SKM-1 treated with dmso at 0.1 percent for 144 hours (cell line): ENCODE measurements at regions not wholly inside any gene's neighbourhood (a gene's known extent, or its start where the extent isn't known, plus 50 kb on each side); places are given as distances from the start of the nearest gene placed in this dataset.

Experiments
- DNase-seq: peaks from one replicate; lab custom pipeline; 2025; ENCODE audit not compliant: unreplicated experiment; lab: John Stamatoyannopoulos, UW

- no peak for DNase-seq
Observed at GRCh38 chr3:105199217-105199616, 167.5 kb upstream of the ALCAM start.

GRCh38 chr3:105210141-105210540 is 156.6 kb upstream of the ALCAM start:
- DNase-seq = no peak

GRCh38 chr3:105214590-105214989 is 152.1 kb upstream of the ALCAM start:
- DNase-seq = no peak

GRCh38 chr3:105222568-105223093 is 144.1 kb upstream of the ALCAM start:
- no peak for DNase-seq

- DNase-seq = no peak
Observed at GRCh38 chr3:105223815-105224214, 142.9 kb upstream of the ALCAM start.

- no peak for DNase-seq
Observed at GRCh38 chr3:105228696-105229095, 138.0 kb upstream of the ALCAM start.

GRCh38 chr3:105232553-105232952 is 134.2 kb upstream of the ALCAM start:
- DNase-seq = no peak

- no peak for DNase-seq
Observed at GRCh38 chr3:105233010-105233409, 133.7 kb upstream of the ALCAM start.

- DNase-seq = no peak
Observed at GRCh38 chr3:105235221-105235620, 131.5 kb upstream of the ALCAM start.

GRCh38 chr3:105235785-105236184 is 130.9 kb upstream of the ALCAM start:
- no peak for DNase-seq

- DNase-seq = no peak
Observed at GRCh38 chr3:105238367-105238766, 128.3 kb upstream of the ALCAM start.

GRCh38 chr3:105243076-105243475 is 123.6 kb upstream of the ALCAM start:
- no peak for DNase-seq

- no peak for DNase-seq
Observed at GRCh38 chr3:105246536-105246935, 120.2 kb upstream of the ALCAM start.

GRCh38 chr3:105253225-105253624 is 113.5 kb upstream of the ALCAM start:
- DNase-seq = no peak

GRCh38 chr3:105254154-105254553 is 112.6 kb upstream of the ALCAM start:
- no peak for DNase-seq

GRCh38 chr3:105255350-105255749 is 111.4 kb upstream of the ALCAM start:
- DNase-seq = no peak

GRCh38 chr3:105259496-105259895 is 107.2 kb upstream of the ALCAM start:
- no peak for DNase-seq

- no peak for DNase-seq
Observed at GRCh38 chr3:105260385-105260784, 106.3 kb upstream of the ALCAM start.

GRCh38 chr3:105274536-105274935 is 92.2 kb upstream of the ALCAM start:
- no peak for DNase-seq

GRCh38 chr3:105274958-105275357 is 91.8 kb upstream of the ALCAM start:
- no peak for DNase-seq

- no peak for DNase-seq
Observed at GRCh38 chr3:105277656-105278055, 89.1 kb upstream of the ALCAM start.

- no peak for DNase-seq
Observed at GRCh38 chr3:105278688-105279087, 88.0 kb upstream of the ALCAM start.

- no peak for DNase-seq
Observed at GRCh38 chr3:105281989-105282388, 84.7 kb upstream of the ALCAM start.

GRCh38 chr3:105284876-105285275 is 81.8 kb upstream of the ALCAM start:
- no peak for DNase-seq
